GM21447 (cell line): ENCODE measurements at regions not wholly inside any gene's neighbourhood (a gene's known extent, or its start where the extent isn't known, plus 50 kb on each side); places are given as distances from the start of the nearest gene placed in this dataset.

Experiments
- ATAC-seq: cut with Tn5 transposase; IDR thresholded peaks from one replicate; pipeline ENCODE4 v1.9.1; 2021; ENCODE audit not compliant: unreplicated experiment

DNA sequence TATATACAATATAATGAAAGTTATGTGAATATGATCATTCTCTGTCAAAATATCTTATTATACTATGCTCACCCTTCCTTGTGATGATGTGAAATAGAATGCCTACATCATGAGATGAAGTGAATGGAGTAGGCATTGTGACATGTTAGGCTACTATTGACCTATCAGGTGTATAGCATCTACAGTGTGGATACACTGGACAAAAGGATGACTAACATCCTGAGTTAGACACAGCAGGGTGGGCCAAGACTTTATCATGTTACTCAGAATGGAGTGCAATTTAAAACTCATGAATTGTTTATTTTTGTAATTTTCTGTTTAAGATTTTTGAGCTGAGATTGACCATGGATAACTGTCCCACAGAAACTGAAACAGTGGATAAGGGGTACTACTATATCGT lies 53.4 kb upstream of the NAV3 start:
- ATAC-seq = no peak

GRCh38 chr12:77774761-77775160 lies 55.9 kb upstream of the NAV3 start:
- no peak for ATAC-seq

DNA sequence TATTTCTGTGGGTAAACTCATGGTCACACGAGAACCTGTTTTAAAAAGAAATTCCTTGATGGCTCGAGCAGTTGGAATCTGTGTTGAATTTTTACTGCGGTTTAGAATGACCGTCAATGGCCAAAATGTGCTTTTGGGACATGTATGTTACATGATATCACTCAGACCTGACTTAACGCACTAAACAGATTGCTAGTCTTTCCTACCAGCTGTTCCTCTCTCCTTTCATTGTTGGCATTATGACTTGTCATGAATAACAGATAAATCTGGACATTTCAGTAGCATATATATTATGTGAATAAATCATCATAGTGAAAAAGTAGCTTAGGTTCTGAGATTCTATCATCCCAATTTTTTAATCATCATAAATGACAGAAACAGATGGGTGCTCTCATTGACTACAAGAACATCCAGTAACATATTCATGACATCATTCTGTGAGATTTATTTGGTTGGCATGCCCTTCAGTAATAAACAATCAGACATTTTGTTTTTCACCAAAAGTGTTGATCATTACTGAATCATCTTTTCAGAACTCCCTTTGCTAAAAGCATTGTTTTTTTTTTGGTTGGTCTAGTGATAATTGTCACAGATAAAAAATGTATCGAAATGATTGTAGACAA lies 57.9 kb upstream of the NAV3 start:
- no peak for ATAC-seq

- ATAC-seq = no peak
Observed at GRCh38 chr12:77768558-77768957, 62.1 kb upstream of the NAV3 start.

DNA sequence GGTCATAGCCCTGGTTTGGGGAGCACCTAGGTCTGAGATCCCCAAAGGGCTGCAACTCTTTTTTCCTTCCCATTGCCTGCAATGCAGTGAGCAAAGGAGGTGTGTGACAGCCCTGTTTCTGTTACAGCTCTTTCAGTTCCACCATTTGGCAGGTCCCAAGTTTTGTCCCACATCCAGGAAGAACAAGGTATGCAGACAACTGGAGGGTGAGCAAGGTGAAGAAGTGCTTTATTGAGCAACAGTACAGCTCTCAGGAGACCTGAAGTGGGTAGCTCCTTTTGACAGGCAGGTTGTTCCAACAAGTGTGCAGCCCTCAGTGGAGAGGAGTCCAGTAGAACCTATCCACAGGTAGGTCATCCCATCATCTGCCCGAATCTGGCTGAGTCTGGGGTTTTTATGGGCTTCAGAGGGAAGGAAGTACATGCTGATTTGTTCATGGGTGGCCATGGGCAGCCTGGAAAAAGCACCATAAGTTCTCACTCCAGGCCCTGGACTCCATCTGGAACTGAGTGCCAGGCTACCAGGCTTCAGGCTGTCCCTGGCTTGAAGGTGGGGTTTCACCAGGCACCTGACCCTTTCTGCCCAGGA lies 62.8 kb upstream of the NAV3 start:
- no peak for ATAC-seq

GRCh38 chr12:77767335-77767734 lies 63.4 kb upstream of the NAV3 start:
- no peak for ATAC-seq

DNA sequence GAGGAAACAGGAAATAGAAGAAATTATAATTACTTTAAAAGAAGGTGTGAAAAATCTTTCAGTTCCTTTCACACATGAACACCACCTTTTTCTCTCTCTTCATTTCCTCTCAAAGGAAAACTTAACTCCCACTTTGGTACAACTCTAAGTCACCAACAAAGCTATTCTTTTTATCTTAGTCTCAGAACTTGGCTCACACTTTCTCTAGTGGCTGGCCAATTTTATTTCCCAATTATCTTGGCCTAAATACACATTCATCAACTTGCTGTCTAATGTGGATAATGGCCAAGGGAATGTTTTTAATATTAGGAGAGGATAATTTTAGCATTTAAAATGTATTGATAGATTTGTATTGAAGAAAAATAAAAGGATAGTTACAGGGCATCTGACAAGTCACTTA lies 64.5 kb upstream of the NAV3 start:
- no peak for ATAC-seq

- ATAC-seq = no peak
Observed at GRCh38 chr12:77761286-77761685, 69.4 kb upstream of the NAV3 start.

DNA sequence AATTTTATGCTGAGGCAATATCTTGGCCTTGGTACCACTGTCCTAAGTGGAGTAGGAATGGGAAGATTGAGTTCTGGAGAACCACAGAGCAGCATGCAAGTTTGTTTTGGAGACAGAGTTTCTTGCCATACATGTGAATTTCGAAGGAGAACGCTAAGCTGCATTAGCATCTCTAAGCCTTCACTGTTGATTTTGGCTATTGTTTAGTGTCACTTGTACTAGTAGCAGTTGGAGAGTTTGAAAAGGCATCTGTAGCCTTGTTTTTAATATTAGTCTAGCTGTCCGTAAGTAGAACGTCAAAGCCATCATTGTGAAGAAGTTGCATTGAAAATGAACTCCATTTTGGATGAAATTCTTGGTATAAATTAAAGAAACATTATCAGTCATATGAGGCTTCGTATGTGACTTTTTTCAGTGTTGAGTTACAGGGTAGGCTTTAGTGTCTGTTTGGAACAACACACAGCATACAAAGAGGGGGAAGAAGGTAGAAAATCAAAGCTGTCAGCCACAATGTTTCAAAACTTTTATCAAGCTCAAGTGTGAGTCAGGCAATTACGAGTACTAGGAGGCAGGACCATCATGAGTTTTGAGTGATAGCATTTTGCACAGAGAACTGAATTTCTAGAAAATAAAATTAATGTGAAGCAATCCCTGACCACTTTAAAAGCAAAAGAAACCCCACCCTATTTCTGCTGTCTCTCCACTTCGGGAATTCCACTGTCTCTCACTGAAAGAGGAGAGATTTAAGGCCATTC lies 70.2 kb upstream of the NAV3 start:
- ATAC-seq = no peak

DNA sequence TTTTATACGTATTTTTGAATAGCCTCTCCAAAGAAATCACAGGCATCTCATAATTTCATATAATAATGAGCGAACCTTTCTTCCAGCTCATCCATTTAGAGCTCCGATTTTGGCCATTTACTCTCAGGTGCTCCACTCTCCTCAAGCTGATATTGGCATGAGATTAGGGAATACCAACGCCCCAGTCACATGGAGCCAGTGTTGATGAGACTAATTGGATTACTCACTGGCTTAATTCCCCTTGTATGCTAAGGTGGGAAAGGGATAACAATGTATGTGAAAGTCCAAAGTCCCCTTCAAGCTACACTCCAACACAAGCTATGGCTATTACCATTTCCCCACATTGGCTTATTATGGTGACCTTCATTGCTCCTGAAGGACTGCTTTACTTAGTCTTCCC lies 76.6 kb upstream of the NAV3 start:
- ATAC-seq = no peak

DNA sequence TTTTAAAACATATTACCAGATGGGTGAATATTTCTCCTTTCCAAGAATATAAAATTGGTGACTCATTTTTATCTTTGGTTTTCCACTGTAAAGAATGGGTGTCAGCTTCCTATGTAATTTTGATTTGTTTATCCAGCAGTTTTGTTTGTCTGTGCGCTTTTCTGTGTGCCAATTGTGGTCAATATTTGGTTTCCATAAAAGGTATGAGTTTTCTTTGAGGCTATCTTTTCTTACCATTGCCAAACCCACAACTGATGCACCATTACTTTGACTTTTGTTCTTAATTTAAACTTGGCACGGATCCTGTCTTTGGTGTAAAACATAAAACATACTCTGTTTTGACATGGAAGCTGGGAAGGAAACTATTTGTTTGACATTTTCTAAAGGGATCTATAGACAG lies 78.8 kb upstream of the NAV3 start:
- no peak for ATAC-seq

GRCh38 chr12:77746096-77746495 lies 84.6 kb upstream of the NAV3 start:
- ATAC-seq = peak; percentile 100

GRCh38 chr12:77745624-77746023 lies 85.1 kb upstream of the NAV3 start:
- ATAC-seq = no peak

DNA sequence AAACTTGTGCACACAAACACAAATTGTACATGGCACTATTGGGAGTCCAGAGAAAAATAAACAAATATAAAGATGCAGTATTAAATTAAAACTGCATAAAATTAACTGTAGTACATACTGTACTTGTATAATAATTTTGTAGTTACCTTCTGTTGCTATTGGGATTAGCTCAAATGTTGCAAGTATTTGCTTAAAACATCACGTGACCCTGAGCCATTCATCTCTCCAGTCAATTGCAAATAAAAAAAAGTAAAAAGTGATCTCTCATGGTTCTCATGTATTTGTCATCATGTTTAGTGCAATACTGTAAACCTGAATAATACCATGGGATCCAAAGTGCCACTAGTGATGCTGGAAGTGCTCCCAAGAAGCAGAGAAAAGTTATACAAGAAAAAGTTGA lies 88.1 kb upstream of the NAV3 start:
- ATAC-seq = no peak

- ATAC-seq = no peak
Observed at GRCh38 chr12:77741974-77742517, 88.6 kb upstream of the NAV3 start.

GRCh38 chr12:77736219-77736965 lies 94.3 kb upstream of the NAV3 start:
- no peak for ATAC-seq

DNA sequence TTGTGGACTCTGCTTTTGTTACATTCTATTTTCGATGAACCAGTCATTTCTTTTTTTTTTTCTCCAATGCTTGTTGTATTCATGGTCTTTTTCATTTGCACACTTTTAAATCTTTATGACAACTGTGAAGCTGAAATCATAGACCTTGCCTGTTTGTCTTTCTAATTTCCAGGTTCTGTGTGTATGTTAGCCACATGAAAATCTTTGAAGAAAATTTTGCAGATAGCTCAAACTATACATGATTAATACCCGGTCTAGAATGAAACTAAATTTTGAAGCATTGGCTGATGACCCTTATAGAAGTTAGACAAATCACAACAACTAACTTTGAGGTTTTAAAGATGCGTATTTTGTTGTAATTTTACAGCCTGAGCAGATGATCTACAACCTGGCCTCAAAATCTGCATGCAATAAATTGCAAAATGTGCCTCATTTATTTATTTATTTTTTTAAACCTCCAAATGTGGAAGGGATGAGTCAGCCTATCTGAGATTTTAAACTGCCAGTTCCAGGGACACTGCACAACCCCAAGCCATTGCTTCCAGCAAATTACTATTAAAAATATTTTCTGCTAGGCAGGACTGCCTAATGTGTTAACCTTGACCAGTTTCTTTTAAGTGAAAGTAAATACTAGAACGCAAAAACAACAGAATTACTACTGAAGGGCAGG lies 96.3 kb upstream of the NAV3 start:
- ATAC-seq = no peak

- no peak for ATAC-seq
Observed at GRCh38 chr12:77728018-77728417, 102.7 kb upstream of the NAV3 start.

GRCh38 chr12:77727442-77728001 lies 103.2 kb upstream of the NAV3 start:
- no peak for ATAC-seq

DNA sequence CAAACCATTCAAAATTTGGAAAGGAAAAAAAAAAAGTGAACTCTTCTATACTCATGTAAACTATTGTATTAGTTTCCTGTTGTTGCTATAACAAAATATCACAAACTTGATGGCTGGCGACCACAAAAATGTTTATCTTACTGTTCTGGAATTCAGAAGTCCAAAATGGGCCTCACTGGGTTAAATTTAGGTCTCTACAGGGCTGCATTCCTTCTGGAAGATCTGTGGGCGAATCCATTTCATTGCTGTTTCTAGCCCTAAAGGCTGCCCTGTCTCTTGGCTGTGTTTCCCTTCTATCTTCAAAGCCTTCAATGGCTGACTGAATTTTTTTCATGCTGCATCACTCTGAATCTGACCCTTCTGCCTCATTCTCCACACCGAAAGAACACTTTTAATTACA lies 105.1 kb upstream of the NAV3 start:
- ATAC-seq = no peak
